ENCODE measurements at regions not wholly inside any gene's neighbourhood (a gene's known extent, or its start where the extent isn't known, plus 50 kb on each side); places are given as distances from the start of the nearest gene placed in this dataset.
A peak's percentile ranks its signal among the peaks of the same experiment; 100 is the strongest.

DNA sequence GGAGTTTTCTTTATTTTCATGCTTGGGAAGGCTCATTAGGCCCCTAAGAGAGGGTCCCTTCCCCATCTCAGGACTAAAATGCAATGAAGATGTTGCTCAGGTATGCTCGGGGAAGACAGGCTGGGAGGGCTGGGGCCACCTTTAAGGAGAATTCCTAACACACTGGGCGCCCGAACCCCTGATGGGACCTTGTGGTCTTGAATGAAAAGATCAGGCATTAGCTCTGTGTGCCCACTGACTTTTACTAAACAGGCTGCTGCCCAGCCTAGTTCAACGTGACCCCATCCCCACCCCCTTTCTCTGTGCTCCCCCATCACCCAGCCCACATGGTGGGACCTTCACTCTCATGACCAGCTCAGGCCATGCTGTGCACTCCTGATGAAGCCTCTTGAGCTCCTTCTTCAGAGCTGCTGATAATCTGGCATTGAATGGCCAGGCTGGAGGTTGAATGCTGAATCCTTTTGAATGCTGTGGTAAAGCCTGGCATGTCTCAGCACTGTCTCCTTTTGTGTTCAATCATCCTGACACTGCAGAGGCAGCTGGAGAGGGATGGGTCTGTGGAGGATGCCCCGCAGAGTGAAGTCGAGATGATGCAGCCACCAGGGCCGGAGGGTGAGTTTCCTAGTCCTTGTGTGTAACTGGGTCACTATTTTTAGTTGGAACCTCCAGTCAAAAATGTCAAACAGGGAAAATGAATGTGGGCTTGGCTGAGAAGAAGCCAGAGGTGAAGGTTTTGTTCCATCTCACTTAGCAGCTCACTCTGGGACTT, 209.1 kb downstream of the UQCRFS1 start:
- H3K4me1 ChIP-seq: peaks cover 45% of the 10 kb centered on the region
- no peak overlapping the region for H3K4me3 ChIP-seq
- peak overlapping the region; percentile 66 for H3K27ac ChIP-seq
- H3K27me3 ChIP-seq: no peaks in the 10 kb centered on the region
- no peaks in the 10 kb centered on the region for H3K9me3 ChIP-seq
- H3K36me3 ChIP-seq: no peaks in the 10 kb centered on the region
- TF ChIP-seq, protein P1, sequence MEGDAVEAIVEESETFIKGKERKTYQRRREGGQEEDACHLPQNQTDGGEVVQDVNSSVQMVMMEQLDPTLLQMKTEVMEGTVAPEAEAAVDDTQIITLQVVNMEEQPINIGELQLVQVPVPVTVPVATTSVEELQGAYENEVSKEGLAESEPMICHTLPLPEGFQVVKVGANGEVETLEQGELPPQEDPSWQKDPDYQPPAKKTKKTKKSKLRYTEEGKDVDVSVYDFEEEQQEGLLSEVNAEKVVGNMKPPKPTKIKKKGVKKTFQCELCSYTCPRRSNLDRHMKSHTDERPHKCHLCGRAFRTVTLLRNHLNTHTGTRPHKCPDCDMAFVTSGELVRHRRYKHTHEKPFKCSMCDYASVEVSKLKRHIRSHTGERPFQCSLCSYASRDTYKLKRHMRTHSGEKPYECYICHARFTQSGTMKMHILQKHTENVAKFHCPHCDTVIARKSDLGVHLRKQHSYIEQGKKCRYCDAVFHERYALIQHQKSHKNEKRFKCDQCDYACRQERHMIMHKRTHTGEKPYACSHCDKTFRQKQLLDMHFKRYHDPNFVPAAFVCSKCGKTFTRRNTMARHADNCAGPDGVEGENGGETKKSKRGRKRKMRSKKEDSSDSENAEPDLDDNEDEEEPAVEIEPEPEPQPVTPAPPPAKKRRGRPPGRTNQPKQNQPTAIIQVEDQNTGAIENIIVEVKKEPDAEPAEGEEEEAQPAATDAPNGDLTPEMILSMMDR (IDR thresholded peaks at IDR 0.05): no peak
- TF ChIP-seq POLR2AphosphoS5 (IDR thresholded peaks at IDR 0.05; ENCODE audit: insufficient read depth in 1 of 2, low read depth in 1 of 2): no peak
- TF ChIP-seq POLR2A (IDR thresholded peaks at IDR 0.05): no peak
- no peak for DNase-seq (ENCODE audit: extremely low spot score in 2 of 2)
- intact Hi-C loops (cut with DNase I): loop anchor here (10.0 kb wide), 1 partner anchor 91 kb away; no protein-coding TSS in a partner anchor

DNA sequence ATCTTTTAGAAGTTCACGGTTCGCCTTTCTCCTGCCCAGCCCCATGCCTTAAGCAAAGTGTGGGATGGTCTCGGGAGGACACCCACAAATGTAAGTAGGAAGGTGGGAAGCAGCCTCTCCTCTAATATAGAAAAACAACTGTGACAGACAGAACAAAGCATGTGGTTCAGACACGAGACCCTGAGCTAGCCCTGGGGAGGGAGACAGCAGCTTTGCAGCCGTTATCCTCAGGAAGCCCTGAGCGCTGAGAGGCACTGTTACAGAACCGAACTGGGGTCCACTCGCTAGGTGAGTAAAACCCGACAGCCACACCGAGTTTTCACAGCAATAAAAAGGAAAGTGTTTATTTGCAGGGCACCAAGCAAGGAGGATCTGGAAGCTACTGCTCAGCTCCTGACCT, 210.6 kb downstream of the UQCRFS1 start:
- intact Hi-C loops (cut with DNase I): loop anchor here (10.0 kb wide), 1 partner anchor 92 kb away; no protein-coding TSS in a partner anchor
- Histone ChIP-seq H3K36me3 (no peaks in the 10 kb centered on the region), H3K9me3 (no peaks in the 10 kb centered on the region), H3K4me3 (no peak overlapping the region), H3K4me1 (peaks cover 42% of the 10 kb centered on the region), H3K27me3 (no peaks in the 10 kb centered on the region), H3K27ac (peak overlapping the region; percentile 76)
- no peak for DNase-seq (ENCODE audit: extremely low spot score in 2 of 2)
- TF ChIP-seq POLR2A (IDR thresholded peaks at IDR 0.05) (no peak), POLR2AphosphoS5 (IDR thresholded peaks at IDR 0.05; ENCODE audit: insufficient read depth in 1 of 2, low read depth in 1 of 2) (no peak)
- TF ChIP-seq, protein P1 (IDR thresholded peaks at IDR 0.05): no peak

DNA sequence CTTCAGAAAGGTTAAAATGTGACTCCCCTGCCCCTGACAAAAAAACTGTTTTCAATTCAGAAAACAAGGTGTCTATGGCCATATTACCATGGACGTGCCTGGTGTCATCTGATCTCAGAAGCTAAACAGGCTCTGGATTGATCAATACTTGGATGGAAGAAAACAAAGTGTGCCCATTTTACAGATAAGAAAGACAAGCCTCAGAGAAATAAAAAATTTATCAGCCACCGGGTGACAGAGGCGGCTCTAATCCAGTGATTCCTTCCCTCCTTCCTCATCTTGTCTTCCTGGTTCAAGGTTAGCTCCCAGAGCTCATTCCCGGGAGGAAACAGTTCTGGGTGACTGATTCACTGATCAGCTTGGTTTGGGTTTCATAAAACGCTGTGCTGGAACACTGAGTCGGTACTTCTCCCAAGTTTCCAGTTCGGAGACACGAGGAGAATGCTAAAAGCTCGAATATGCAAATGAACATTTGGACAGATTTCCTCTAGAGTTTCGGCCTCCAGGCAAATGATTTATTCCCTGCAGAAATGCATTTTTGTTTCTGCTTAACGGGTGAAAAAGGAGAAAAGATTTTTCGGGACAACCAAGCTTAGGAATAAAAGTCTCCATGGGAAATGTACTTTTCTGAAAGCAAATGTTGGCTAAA, 211.2 kb downstream of the UQCRFS1 start:
- Histone ChIP-seq H3K4me1 (peaks cover 38% of the 10 kb centered on the region), H3K4me3 (no peak overlapping the region), H3K27me3 (no peaks in the 10 kb centered on the region), H3K9me3 (no peaks in the 10 kb centered on the region), H3K27ac (peak overlapping the region; percentile 76), H3K36me3 (no peaks in the 10 kb centered on the region)
- TF ChIP-seq POLR2AphosphoS5 (IDR thresholded peaks at IDR 0.05; ENCODE audit: insufficient read depth in 1 of 2, low read depth in 1 of 2) (no peak), POLR2A (IDR thresholded peaks at IDR 0.05) (no peak)
- TF ChIP-seq, protein P1 (IDR thresholded peaks at IDR 0.05): no peak
- intact Hi-C loops (cut with DNase I): loop anchor here (10.0 kb wide), 1 partner anchor 93 kb away; no protein-coding TSS in a partner anchor
- DNase-seq (ENCODE audit: extremely low spot score in 2 of 2): no peak

DNA sequence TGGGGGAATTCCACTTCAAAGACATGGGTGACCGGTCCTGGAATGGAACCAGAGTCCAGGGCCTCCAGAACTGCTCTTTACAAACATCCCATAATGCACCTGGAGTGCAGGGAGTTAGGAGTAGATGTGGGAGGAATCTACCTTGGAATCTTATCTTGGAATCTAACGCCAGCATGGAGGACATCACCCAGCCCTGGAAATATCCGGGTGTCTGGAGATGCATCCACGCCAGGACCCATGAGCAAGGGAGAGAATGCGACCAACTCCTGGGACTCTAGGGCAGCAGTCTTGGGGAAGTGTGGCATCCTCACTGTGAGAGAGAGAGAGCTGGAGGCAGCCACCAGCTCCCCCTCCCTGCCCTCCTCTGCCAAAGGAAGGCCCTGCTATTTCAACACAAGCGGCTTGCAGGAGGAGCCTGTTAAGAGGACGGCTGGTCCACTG, 211.8 kb downstream of the UQCRFS1 start:
- Histone ChIP-seq H3K4me1 (peaks cover 38% of the 10 kb centered on the region), H3K27ac (peak overlapping the region; percentile 76), H3K9me3 (no peaks in the 10 kb centered on the region), H3K4me3 (no peak overlapping the region), H3K36me3 (no peaks in the 10 kb centered on the region), H3K27me3 (no peaks in the 10 kb centered on the region)
- intact Hi-C loops (cut with DNase I): loop anchor here (10.0 kb wide), 1 partner anchor 94 kb away; no protein-coding TSS in a partner anchor
- no peak for DNase-seq (ENCODE audit: extremely low spot score in 2 of 2)
- TF ChIP-seq, protein P1 (IDR thresholded peaks at IDR 0.05): no peak
- TF ChIP-seq POLR2AphosphoS5 (IDR thresholded peaks at IDR 0.05; ENCODE audit: insufficient read depth in 1 of 2, low read depth in 1 of 2) (no peak), POLR2A (IDR thresholded peaks at IDR 0.05) (no peak)

Data from vagina (tissue), 2 donors.